Spinal cord (tissue), 9 donors: ENCODE measurements at regions not wholly inside any gene's neighbourhood (a gene's known extent, or its start where the extent isn't known, plus 50 kb on each side); places are given as distances from the start of the nearest gene placed in this dataset.

Experiments
- DNase-seq, 6 donors: peaks; one replicate each; pipeline versions ENCODE4 v3.0.0 to v3.0.0-alpha.2; 2013 to 2015; ENCODE audit warnings: low spot score in 6 of 6, low read depth in 4 of 6
- H3K27ac ChIP-seq: one replicate; pipeline ENCODE4 v1.5.1; 2013; ENCODE audit warnings: low read depth, low read length, control low read depth
- H3K27me3 ChIP-seq: one replicate; pipeline ENCODE4 v1.6.1; 2013; ENCODE audit warnings: low read length; ENCODE audit not compliant: control insufficient read depth, insufficient read depth
- H3K36me3 ChIP-seq: one replicate; pipeline ENCODE4 v1.6.1; 2013; ENCODE audit warnings: low read length; ENCODE audit not compliant: control insufficient read depth, insufficient read depth
- H3K4me1 ChIP-seq: one replicate; pipeline ENCODE4 v1.6.1; 2013; ENCODE audit warnings: low read length; ENCODE audit not compliant: control insufficient read depth, insufficient read depth
- H3K4me3 ChIP-seq: one replicate; pipeline ENCODE4 v1.5.1; 2013; ENCODE audit warnings: low read depth, low read length, control low read depth
- H3K9me3 ChIP-seq: one replicate; pipeline ENCODE4 v1.6.1; 2013; ENCODE audit warnings: low read length; ENCODE audit not compliant: control insufficient read depth, insufficient read depth
- WGBS: methylation state at CpG from one replicate; pipeline ENCODE4 v1.1.5; 2013; ENCODE audit warnings: missing lambda C conversion rate; ENCODE audit not compliant: insufficient coverage; 5-methylcytosine and 5-hydroxymethylcytosine counted together
- donor health status: healthy.

GRCh38 chr22:49090061-49090852 is 737.4 kb downstream of the BRD1 start:
- no peaks in the 10 kb centered on the region for H3K36me3 ChIP-seq
- peaks cover 3% of the 10 kb centered on the region for H3K27me3 ChIP-seq
- H3K9me3 ChIP-seq: no peaks in the 10 kb centered on the region
- H3K4me3 ChIP-seq: no peak overlapping the region
- WGBS: 89% methylated on average over 20 of the region's 20 CpGs
- peaks cover 39% of the 10 kb centered on the region for H3K4me1 ChIP-seq
- DNase-seq: no peak
- H3K27ac ChIP-seq: no peak overlapping the region

GRCh38 chr22:49088801-49089791 is 738.6 kb downstream of the BRD1 start:
- Histone ChIP-seq H3K9me3 (no peaks in the 10 kb centered on the region), H3K36me3 (no peaks in the 10 kb centered on the region), H3K4me1 (peaks cover 39% of the 10 kb centered on the region), H3K27me3 (peaks cover 3% of the 10 kb centered on the region), H3K27ac (no peak overlapping the region), H3K4me3 (no peak overlapping the region)
- WGBS: 82% methylated on average over 35 of the region's 35 CpGs
- DNase-seq: no peak

GRCh38 chr22:49087716-49088601 is 739.7 kb downstream of the BRD1 start:
- no peaks in the 10 kb centered on the region for H3K36me3 ChIP-seq
- peaks cover 3% of the 10 kb centered on the region for H3K27me3 ChIP-seq
- peaks cover 34% of the 10 kb centered on the region for H3K4me1 ChIP-seq
- H3K4me3 ChIP-seq: no peak overlapping the region
- H3K9me3 ChIP-seq: no peaks in the 10 kb centered on the region
- 53% methylated on average over 26 of the region's 26 CpGs for WGBS
- peak in 3 of 6 donors; percentile 14 to 81 (median 29) for DNase-seq
- H3K27ac ChIP-seq: no peak overlapping the region

- H3K4me3 ChIP-seq: no peak overlapping the region
- no peaks in the 10 kb centered on the region for H3K36me3 ChIP-seq
- no peak overlapping the region for H3K27ac ChIP-seq
- H3K9me3 ChIP-seq: no peaks in the 10 kb centered on the region
- peak in 1 of 6 donors; percentile 68 for DNase-seq
- 73% methylated on average over 10 of the region's 10 CpGs for WGBS
- H3K27me3 ChIP-seq: peaks cover 3% of the 10 kb centered on the region
- peaks cover 30% of the 10 kb centered on the region for H3K4me1 ChIP-seq
These were observed 740.5 kb downstream of the BRD1 start for GRCh38 chr22:49087198-49087597.

- no peak overlapping the region for H3K27ac ChIP-seq
- 76% methylated on average over 9 of the region's 12 CpGs for WGBS
- no peaks in the 10 kb centered on the region for H3K9me3 ChIP-seq
- H3K27me3 ChIP-seq: peaks cover 3% of the 10 kb centered on the region
- H3K36me3 ChIP-seq: no peaks in the 10 kb centered on the region
- no peak for DNase-seq
- H3K4me1 ChIP-seq: peaks cover 30% of the 10 kb centered on the region
- H3K4me3 ChIP-seq: no peak overlapping the region
These were observed 741.0 kb downstream of the BRD1 start for GRCh38 chr22:49086606-49087157.

GRCh38 chr22:49086181-49086580 is 741.5 kb downstream of the BRD1 start:
- H3K27ac ChIP-seq: no peak overlapping the region
- 74% methylated on average over 10 of the region's 13 CpGs for WGBS
- no peaks in the 10 kb centered on the region for H3K36me3 ChIP-seq
- H3K27me3 ChIP-seq: peaks cover 3% of the 10 kb centered on the region
- no peak overlapping the region for H3K4me3 ChIP-seq
- no peaks in the 10 kb centered on the region for H3K9me3 ChIP-seq
- DNase-seq: no peak
- peaks cover 30% of the 10 kb centered on the region for H3K4me1 ChIP-seq

- Histone ChIP-seq H3K27me3 (peaks cover 3% of the 10 kb centered on the region), H3K4me3 (no peak overlapping the region), H3K27ac (no peak overlapping the region), H3K36me3 (no peaks in the 10 kb centered on the region), H3K4me1 (peaks cover 24% of the 10 kb centered on the region), H3K9me3 (no peaks in the 10 kb centered on the region)
- WGBS: 90% methylated on average over 8 of the region's 8 CpGs
- DNase-seq: no peak
These were observed 743.5 kb downstream of the BRD1 start for GRCh38 chr22:49084206-49084605.

GRCh38 chr22:49083607-49084006 is 744.1 kb downstream of the BRD1 start:
- WGBS: 98% methylated on average over 5 of the region's 8 CpGs
- DNase-seq: no peak
- no peaks in the 10 kb centered on the region for H3K36me3 ChIP-seq
- no peak overlapping the region for H3K27ac ChIP-seq
- H3K27me3 ChIP-seq: peaks cover 3% of the 10 kb centered on the region
- no peak overlapping the region for H3K4me3 ChIP-seq
- H3K4me1 ChIP-seq: peaks cover 22% of the 10 kb centered on the region
- no peaks in the 10 kb centered on the region for H3K9me3 ChIP-seq

GRCh38 chr22:49082451-49082850 is 745.2 kb downstream of the BRD1 start:
- WGBS: 62% methylated on average over 13 of the region's 13 CpGs
- Histone ChIP-seq H3K9me3 (no peaks in the 10 kb centered on the region), H3K4me1 (peaks cover 21% of the 10 kb centered on the region), H3K4me3 (no peak overlapping the region), H3K36me3 (no peaks in the 10 kb centered on the region), H3K27me3 (no peaks in the 10 kb centered on the region), H3K27ac (no peak overlapping the region)
- DNase-seq: peak in 1 of 6 donors; percentile 62
